Gastroesophageal sphincter (tissue), 4 donors: ENCODE measurements at regions not wholly inside any gene's neighbourhood (a gene's known extent, or its start where the extent isn't known, plus 50 kb on each side); places are given as distances from the start of the nearest gene placed in this dataset.

Experiments
- ATAC-seq: fragments of 150-250 bp; one replicate; pipeline ENCODE4 v1.9.1; 2016; ENCODE audit warnings: mild to moderate bottlenecking, moderate library complexity
- H3K27ac ChIP-seq, 4 donors: fragments of 200-600 bp; sonication (generic) in 3 of 4; 1 replicate in 3 of 4; 2 replicates in 1 of 4; pipeline ENCODE4 v1.5.1; 2016 to 2019
- H3K27me3 ChIP-seq: fragments of 200-600 bp; sonication (generic); one replicate; pipeline ENCODE4 v1.5.1; 2019
- H3K36me3 ChIP-seq, 2 donors: fragments of 200-600 bp; sonication (generic); one replicate each; pipeline ENCODE4 v1.5.1; 2019; ENCODE audit warnings: control low read depth in 1 of 2
- H3K4me1 ChIP-seq, 3 donors: fragments of 200-600 bp; sonication (generic); 1 replicate in 2 of 3; 2 replicates in 1 of 3; pipeline ENCODE4 v1.5.1; 2016 to 2019; ENCODE audit warnings: control low read depth in 2 of 3
- H3K4me3 ChIP-seq, 2 donors: fragments of 200-600 bp; sonication (generic); one replicate each; pipeline ENCODE4 v1.5.1; 2019; ENCODE audit warnings: mild to moderate bottlenecking in 1 of 2, moderate library complexity in 1 of 2
- H3K9me3 ChIP-seq, 3 donors: fragments of 200-600 bp; sonication (generic); one replicate each; pipeline ENCODE4 v1.5.1; 2017 to 2019; ENCODE audit warnings: control low read depth in 2 of 3
- EP300 ChIP-seq: sonication (generic); formaldehyde crosslinking; IDR thresholded peaks from one replicate; pipeline ENCODE4 v1.6.1; 2017; ENCODE audit warnings: antibody characterized with exemption, mild to moderate bottlenecking
- POLR2A ChIP-seq, 2 donors: fragments of 450-650 bp; IDR thresholded peaks; one replicate each; pipeline ENCODE4 v1.6.1; 2017; ENCODE audit warnings: antibody characterized with exemption in 2 of 2, mild to moderate bottlenecking in 2 of 2, moderate library complexity in 1 of 2
- POLR2AphosphoS5 ChIP-seq: sonication (generic); formaldehyde crosslinking; IDR thresholded peaks from one replicate; pipeline ENCODE4 v1.6.1; 2017; ENCODE audit warnings: antibody characterized with exemption
- WGBS, 2 donors: methylation state at CpG; one replicate each; pipeline ENCODE4 v1.1.5; 2018; ENCODE audit warnings: low coverage in 1 of 2; 5-methylcytosine and 5-hydroxymethylcytosine counted together
- TF ChIP-seq, protein P1 (sequence below), 4 experiments: fragments of 200-600 bp in 2 of 4; fragments of 450-650 bp in 2 of 4; sonication (generic) in 1 of 4; IDR thresholded peaks; one replicate each; pipeline ENCODE4 v1.5.1; 2017 to 2019; ENCODE audit warnings: antibody characterized with exemption in 4 of 4, mild to moderate bottlenecking in 2 of 4, moderate library complexity in 2 of 4

DNA sequence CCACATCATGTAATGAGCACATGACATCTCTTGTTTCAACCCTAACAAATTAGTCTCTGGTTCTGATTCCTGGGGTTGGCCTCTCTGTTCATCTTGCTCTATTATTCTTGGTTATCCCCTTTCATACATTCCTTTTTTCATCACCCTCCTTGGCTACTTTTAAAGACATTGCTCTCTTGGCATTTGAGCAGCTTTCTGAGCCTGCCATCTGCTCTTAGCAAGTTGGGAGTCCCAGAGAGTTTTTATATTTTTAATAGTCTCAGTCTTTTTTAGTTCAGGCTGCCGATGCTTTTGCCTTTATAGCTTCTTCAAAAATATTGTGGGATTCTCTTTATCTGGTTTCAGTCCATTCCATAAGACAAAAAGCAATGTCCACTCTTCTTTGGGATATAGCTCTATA, 1270.9 kb downstream of the ADGRL3 start:
- no peaks in the 10 kb centered on the region for H3K36me3 ChIP-seq
- TF ChIP-seq POLR2A (IDR thresholded peaks at IDR 0.05) (no peak), POLR2AphosphoS5 (no peak), EP300 (no peak)
- no peak for ATAC-seq

DNA sequence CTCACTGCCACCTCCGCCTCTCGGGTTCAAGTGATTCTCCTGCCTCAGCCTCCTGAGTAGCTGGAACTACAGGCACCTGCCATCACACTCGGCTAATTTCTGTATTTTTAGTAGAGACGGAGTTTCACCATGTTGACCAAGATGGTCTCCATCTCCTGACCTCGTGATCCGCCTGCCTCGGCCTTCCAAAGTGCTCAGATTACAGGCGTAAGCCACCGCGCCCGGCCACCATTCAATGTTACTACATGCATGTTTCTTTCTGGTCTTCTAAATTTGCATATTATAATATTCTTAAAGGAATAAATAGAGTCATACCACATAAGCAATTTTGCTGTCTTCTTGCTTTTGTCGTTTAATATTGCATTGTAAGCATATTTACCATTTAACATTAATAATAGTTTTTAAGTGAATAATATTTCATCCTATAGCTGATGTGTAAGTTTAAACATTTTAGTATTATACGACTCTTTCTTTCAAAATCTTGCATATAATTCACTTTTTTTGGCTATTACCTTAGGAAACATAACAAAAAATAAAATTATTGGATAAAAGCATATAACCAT, 1270.4 kb downstream of the ADGRL3 start:
- no peaks in the 10 kb centered on the region for H3K4me1 ChIP-seq
- no peak for TF ChIP-seq EP300
- no peak for TF ChIP-seq POLR2A (IDR thresholded peaks at IDR 0.05)
- H3K9me3 ChIP-seq: no peaks in the 10 kb centered on the region
- ATAC-seq: no peak
- H3K27me3 ChIP-seq: no peaks in the 10 kb centered on the region
- H3K4me3 ChIP-seq: no peak overlapping the region
- H3K36me3 ChIP-seq: no peaks in the 10 kb centered on the region
- WGBS, 2 donors: 88 to 94% methylated on average over 6 to 13 of the region's 13 CpGs
- H3K27ac ChIP-seq: no peak overlapping the region

More for the DNA sequence above, 1270.9 kb downstream of the ADGRL3 start:
- no peaks in the 10 kb centered on the region for H3K27me3 ChIP-seq
- H3K27ac ChIP-seq: no peak overlapping the region
- WGBS, 2 donors: 60 to 75% methylated on average over 1 of the region's 1 CpG
- H3K4me1 ChIP-seq: no peaks in the 10 kb centered on the region
- no peaks in the 10 kb centered on the region for H3K9me3 ChIP-seq
- no peak overlapping the region for H3K4me3 ChIP-seq

DNA sequence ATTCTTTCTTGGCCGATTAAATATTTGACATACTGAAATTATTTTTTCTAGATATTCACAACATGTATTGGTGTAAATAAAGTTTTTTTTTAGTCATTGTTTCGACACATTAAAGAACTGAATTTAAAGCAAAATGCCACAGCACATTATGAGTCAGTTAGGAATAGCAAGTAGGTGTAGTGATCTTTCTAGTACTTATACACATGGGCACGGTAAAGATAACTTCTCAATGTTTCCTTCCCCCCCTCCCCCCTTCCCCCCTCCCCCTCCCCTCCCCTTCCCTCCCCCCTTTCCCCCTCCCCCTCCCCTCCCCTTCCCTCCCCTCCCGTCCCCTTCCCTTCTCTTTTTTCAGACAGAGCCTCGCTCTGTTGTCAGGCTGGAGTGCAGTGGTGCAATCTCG, 1269.9 kb downstream of the ADGRL3 start:
- TF ChIP-seq, protein P1, sequence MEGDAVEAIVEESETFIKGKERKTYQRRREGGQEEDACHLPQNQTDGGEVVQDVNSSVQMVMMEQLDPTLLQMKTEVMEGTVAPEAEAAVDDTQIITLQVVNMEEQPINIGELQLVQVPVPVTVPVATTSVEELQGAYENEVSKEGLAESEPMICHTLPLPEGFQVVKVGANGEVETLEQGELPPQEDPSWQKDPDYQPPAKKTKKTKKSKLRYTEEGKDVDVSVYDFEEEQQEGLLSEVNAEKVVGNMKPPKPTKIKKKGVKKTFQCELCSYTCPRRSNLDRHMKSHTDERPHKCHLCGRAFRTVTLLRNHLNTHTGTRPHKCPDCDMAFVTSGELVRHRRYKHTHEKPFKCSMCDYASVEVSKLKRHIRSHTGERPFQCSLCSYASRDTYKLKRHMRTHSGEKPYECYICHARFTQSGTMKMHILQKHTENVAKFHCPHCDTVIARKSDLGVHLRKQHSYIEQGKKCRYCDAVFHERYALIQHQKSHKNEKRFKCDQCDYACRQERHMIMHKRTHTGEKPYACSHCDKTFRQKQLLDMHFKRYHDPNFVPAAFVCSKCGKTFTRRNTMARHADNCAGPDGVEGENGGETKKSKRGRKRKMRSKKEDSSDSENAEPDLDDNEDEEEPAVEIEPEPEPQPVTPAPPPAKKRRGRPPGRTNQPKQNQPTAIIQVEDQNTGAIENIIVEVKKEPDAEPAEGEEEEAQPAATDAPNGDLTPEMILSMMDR (IDR thresholded peaks at IDR 0.05): no peak
- no peak for TF ChIP-seq POLR2AphosphoS5
- no peak for TF ChIP-seq POLR2A (IDR thresholded peaks at IDR 0.05)
- no peak for TF ChIP-seq EP300
- Histone ChIP-seq H3K27ac (no peak overlapping the region), H3K9me3 (no peaks in the 10 kb centered on the region), H3K4me3 (no peak overlapping the region), H3K27me3 (no peaks in the 10 kb centered on the region), H3K36me3 (no peaks in the 10 kb centered on the region), H3K4me1 (no peaks in the 10 kb centered on the region)
- 86% methylated on average over 4 to 5 of the region's 6 CpGs for WGBS, 2 donors
- ATAC-seq: no peak

DNA sequence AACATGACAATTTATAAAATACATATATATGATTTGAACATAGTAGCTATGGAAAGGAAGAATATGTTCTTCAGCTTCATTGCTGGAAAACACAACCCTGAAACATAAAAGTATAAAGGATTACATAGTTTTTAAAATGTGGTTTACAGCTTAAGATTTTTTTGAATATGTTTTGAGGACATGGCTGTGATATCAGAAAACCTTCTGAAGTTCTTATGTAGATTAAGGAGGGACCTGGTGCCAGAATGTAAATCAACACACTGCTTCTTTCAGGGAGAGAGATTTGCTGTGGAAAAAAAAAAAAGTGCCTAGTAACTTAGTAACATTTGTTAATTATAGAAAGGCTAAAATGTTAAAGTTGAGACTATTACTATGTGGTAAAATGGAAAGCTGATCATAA, 1261.8 kb downstream of the ADGRL3 start:
- no peaks in the 10 kb centered on the region for H3K4me1 ChIP-seq
- no peak overlapping the region for H3K27ac ChIP-seq
- H3K4me3 ChIP-seq: no peak overlapping the region
- TF ChIP-seq EP300 (no peak), POLR2AphosphoS5 (no peak), POLR2A (IDR thresholded peaks at IDR 0.05) (no peak)
- TF ChIP-seq, protein P1 (IDR thresholded peaks at IDR 0.05): no peak
- H3K36me3 ChIP-seq: no peaks in the 10 kb centered on the region
- H3K9me3 ChIP-seq: no peaks in the 10 kb centered on the region
- ATAC-seq: no peak
- no peaks in the 10 kb centered on the region for H3K27me3 ChIP-seq

DNA sequence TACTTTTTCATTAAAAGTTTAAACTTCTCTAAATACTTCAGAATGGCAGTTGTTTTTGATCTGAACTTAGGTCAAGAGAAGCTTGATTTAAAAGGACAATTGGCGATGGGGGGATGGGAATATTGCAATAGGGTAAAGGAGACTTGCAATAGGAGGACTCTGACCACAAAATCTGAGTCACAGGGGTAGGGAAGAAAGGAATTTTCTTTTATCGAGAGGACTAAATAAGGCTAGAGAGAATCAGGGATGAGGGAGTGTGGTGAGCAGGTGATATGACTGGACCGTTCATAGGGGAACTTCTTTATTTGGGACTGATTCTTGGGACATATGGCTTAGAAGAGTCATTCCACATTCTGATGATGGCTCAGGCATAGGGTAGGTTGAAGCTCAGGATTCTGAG, 1260.2 kb downstream of the ADGRL3 start:
- ATAC-seq: no peak

DNA sequence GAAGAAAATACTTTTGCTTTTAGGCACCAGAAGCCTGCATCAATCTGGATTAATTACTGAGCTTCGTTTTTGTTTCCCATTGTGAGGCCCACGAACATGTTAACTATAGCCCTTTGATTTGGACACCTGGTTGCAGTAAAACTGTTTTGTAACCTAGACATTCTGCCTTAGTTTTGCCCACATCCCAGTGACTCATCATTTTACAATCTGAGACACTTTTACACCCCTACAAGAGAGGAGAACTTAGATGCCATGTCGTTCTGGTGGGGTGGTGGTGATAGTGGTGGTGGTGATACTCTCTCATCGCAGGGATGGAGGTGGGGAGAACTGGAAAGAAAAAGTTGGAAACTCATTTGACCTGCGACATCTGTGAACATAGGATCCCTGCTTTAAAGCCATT, 1257.2 kb downstream of the ADGRL3 start:
- Histone ChIP-seq H3K4me3 (no peak overlapping the region), H3K27ac (no peak overlapping the region), H3K27me3 (no peaks in the 10 kb centered on the region), H3K4me1 (no peaks in the 10 kb centered on the region), H3K9me3 (no peaks in the 10 kb centered on the region), H3K36me3 (no peaks in the 10 kb centered on the region)
- TF ChIP-seq, protein P1 (IDR thresholded peaks at IDR 0.05): no peak
- no peak for TF ChIP-seq POLR2AphosphoS5
- no peak for TF ChIP-seq EP300
- TF ChIP-seq POLR2A (IDR thresholded peaks at IDR 0.05): no peak
- WGBS, 2 donors: 75 to 79% methylated on average over 5 of the region's 5 CpGs
- ATAC-seq: no peak

More for the DNA sequence above, 1260.2 kb downstream of the ADGRL3 start:
- Histone ChIP-seq H3K4me3 (no peak overlapping the region), H3K27ac (no peak overlapping the region), H3K36me3 (no peaks in the 10 kb centered on the region), H3K4me1 (no peaks in the 10 kb centered on the region), H3K27me3 (no peaks in the 10 kb centered on the region), H3K9me3 (no peaks in the 10 kb centered on the region)
- WGBS, 2 donors: 69 to 89% methylated on average over 3 of the region's 3 CpGs
- TF ChIP-seq POLR2A (IDR thresholded peaks at IDR 0.05) (no peak), EP300 (no peak), POLR2AphosphoS5 (no peak)
- TF ChIP-seq, protein P1 (IDR thresholded peaks at IDR 0.05): no peak
